ENCODE measurements at regions not wholly inside any gene's neighbourhood (a gene's known extent, or its start where the extent isn't known, plus 50 kb on each side); places are given as distances from the start of the nearest gene placed in this dataset.
A peak's percentile ranks its signal among the peaks of the same experiment; 100 is the strongest.
"Not testable (repeated sequence)": the region's sequence is repeated elsewhere in the genome, so short reads cannot be mapped to it uniquely, and the experiment has no call there.

- DNase-seq (ENCODE audit: low read depth, low spot score): peak; percentile 41
- H3K27ac ChIP-seq: peak overlapping the region; percentile 94
Observed at GRCh38 chr1:192862271-192862670, 53.4 kb downstream of the RGS2 start.

- H3K27ac ChIP-seq: no peak overlapping the region
Observed at GRCh38 chr1:192866241-192866868, 57.5 kb downstream of the RGS2 start.

GRCh38 chr1:192867180-192867579 lies 58.3 kb downstream of the RGS2 start:
- DNase-seq (ENCODE audit: low read depth, low spot score): no peak
- no peak overlapping the region for H3K27ac ChIP-seq

More at GRCh38 chr1:192866241-192866868, 57.5 kb downstream of the RGS2 start:
- DNase-seq (ENCODE audit: low read depth, low spot score): no peak

- H3K27ac ChIP-seq: no peak overlapping the region
- no peak for DNase-seq (ENCODE audit: low read depth, low spot score)
Observed at GRCh38 chr1:192869308-192869940, 60.6 kb downstream of the RGS2 start.

- no peak for DNase-seq (ENCODE audit: low read depth, low spot score)
- H3K27ac ChIP-seq: no peak overlapping the region
Observed at GRCh38 chr1:192872010-192872409, 63.2 kb downstream of the RGS2 start.

DNA sequence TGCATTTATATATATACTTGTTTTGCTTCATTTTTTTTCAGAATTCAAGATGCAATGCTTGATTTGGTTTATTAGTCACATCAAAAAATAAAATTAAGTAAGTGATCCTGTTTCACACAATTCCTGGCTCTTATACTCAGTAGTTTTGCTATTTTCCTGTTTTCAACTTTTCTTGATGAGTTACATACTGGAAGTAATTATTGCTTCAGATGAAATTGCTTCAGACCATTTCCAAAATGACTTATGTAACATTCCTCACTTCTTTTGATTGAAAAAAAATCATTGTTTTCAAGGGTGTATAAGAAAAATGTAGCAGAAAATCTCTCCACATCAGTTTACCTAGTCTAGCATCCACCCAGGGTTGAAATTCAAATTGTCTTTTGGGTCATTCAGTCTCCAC lies 65.0 kb downstream of the RGS2 start:
- H3K27ac ChIP-seq: no peak overlapping the region
- no peak for DNase-seq (ENCODE audit: low read depth, low spot score)

DNA sequence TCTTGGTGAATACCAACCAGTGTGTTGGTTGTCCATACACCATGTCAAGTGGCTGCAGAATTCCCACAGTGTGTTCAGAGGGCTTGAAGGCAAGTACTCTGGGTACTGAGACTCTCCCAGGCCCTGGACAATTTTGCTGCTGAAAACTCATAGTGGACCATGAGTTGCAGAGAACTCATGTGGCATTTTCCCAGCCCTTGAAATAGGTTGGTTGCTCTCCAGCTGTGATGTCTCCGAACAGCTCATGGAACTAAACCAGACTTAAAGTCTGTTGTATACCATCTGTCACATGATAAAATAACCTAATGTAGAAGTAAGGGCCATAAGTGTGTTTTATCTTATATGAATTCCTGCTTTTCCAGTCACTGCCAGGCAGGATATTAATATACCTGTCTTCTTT lies 67.8 kb downstream of the RGS2 start:
- H3K27ac ChIP-seq: no peak overlapping the region
- no peak for DNase-seq (ENCODE audit: low read depth, low spot score)

- no peak for DNase-seq (ENCODE audit: low read depth, low spot score)
- no peak overlapping the region for H3K27ac ChIP-seq
Observed at GRCh38 chr1:192877283-192877886, 68.5 kb downstream of the RGS2 start.

DNA sequence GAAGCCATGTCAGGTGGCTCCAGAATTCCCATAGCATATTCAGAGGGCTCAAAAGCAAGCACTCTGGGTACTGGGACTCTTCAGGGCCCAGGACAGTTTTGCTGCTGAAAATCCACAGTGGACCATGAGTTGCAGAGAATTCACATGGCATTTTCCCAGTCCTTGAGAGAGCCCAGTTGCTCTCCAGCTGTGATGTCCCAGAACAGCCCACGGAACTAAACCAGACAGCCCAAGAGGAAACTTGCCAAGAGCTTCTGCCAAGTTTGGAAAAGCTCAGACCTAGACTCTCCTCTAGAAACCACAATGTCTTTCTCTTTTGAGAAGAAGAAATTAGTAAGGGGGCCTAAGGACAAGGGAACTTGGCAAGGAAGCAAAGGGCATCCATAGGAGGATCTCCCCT lies 69.4 kb downstream of the RGS2 start:
- no peak overlapping the region for H3K27ac ChIP-seq
- DNase-seq (ENCODE audit: low read depth, low spot score): no peak

- no peak for DNase-seq (ENCODE audit: low read depth, low spot score)
- no peak overlapping the region for H3K27ac ChIP-seq
Observed at GRCh38 chr1:192879406-192879805, 70.6 kb downstream of the RGS2 start.

DNA sequence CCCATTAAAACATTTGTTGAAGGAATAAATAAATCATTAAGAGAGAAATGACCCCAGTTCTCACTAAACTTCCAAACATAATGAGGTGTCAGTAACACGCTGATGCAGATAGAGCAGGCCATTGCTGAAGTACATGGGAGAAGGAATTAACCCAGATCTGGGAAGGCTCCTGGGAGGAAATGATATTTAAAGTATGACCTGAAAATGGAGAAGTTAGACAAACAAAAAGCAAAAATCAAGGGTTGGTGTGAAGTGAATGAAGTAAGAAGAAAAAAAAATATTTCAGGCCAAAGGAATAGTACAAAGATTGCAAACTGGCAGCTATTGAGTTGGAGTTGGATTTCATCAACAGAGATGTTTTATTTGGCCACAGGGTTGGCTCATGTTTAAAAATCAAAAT lies 71.4 kb downstream of the RGS2 start:
- no peak overlapping the region for H3K27ac ChIP-seq
- DNase-seq (ENCODE audit: low read depth, low spot score): no peak

DNA sequence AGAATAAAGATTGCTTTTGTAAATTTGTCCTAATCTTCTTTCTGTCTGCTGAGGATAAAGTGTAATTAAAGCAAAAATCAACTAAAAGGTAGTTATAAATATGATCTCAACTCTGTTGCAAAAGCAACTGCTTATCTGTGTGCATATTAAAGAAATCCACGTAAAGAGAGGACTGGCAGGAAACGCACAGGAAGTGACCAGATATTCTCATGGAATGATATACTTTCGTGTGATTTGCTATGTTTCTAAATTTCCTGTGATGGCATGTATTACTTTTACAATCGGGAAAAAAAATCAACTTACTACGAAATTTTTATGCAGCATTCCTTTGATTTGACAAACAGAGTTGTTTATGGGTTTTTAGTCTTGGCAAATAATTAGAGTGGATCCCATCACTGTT lies 75.4 kb downstream of the RGS2 start:
- H3K27ac ChIP-seq: no peak overlapping the region
- no peak for DNase-seq (ENCODE audit: low read depth, low spot score)

- not testable (repeated sequence) for DNase-seq (ENCODE audit: low read depth, low spot score); H3K27ac ChIP-seq
Observed at GRCh38 chr1:192885387-192885786, 76.5 kb downstream of the RGS2 start.

DNA sequence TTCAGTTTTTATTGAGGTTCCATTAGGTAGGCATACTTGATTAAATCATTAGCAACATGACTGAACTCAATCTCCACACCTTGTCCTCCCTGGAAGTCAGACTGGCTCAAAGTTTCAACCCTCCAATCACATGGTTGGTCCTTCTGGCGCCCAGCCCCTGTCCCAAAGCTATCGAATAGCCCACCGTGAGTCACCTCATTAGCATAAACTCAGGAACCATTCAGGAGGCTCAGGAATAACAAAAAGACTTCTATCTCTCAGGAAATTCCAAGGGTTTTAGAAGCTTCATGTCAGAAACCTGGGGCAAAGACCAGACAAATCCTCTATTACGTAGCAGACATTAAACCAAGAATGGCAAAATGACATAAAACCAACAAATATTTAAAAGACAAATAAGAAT lies 78.6 kb downstream of the RGS2 start:
- DNase-seq (ENCODE audit: low read depth, low spot score): no peak
- H3K27ac ChIP-seq: no peak overlapping the region

DNA sequence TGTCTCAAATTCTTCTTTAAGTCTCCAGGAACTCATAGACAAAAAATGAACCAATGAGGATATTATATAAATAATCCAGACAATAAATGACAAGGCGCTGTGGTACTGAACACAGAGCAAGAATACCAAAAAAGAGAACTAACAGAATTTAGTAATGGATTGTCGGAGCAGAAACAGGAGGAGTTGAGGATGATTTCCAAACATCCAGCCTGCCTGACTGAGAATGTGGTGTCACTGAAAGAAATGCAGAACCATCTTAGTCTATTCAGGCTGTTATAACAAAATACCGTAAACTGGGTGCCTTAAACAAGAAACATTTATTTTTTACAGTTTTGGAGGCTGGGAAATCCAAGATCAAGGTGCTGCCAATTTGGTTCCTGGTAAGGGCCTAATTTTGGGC lies 79.7 kb downstream of the RGS2 start:
- DNase-seq (ENCODE audit: low read depth, low spot score): no peak
- no peak overlapping the region for H3K27ac ChIP-seq

GRCh38 chr1:192889082-192889481 lies 80.2 kb downstream of the RGS2 start:
- no peak overlapping the region for H3K27ac ChIP-seq
- DNase-seq (ENCODE audit: low read depth, low spot score): no peak

DNA sequence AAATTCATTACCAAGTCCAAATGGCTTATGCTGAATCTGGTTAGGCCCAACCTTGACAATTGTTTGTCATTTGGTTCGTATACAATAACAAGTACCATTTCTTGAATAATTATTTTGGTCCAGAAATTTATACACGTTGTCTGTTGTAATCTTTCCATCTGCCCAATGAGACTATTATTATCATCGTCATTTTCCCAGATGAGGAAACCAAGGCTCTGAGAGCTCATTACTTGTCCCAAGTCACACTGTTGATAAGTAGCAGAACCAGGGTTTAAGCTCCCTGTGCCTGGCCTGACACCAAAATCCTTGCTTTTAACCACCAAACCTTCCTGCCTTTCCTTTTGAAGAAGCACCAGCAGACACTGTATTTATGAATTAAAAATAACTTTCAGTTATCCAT lies 81.3 kb downstream of the RGS2 start:
- H3K27ac ChIP-seq: no peak overlapping the region
- no peak for DNase-seq (ENCODE audit: low read depth, low spot score)

DNA sequence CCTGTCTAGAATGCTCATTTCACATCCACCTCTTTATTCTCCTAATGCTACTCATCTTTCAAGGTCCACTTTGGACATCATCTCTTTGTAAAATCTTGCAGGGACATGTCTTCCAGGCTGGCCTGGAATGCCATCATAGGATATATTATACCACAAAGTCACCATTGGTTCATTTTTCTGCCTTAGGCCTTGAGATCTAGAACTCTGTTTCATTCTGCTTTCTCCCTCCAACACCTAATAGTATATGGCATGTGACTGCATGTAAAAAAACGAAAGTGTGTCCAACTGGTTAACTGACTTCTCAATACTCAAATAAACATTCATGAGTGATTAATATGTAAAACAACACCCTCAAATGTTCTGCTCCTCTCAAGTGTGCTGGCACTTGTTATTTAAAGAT lies 84.1 kb downstream of the RGS2 start:
- DNase-seq (ENCODE audit: low read depth, low spot score): peak; percentile 60
- H3K27ac ChIP-seq: peak overlapping the region; percentile 53

DNA sequence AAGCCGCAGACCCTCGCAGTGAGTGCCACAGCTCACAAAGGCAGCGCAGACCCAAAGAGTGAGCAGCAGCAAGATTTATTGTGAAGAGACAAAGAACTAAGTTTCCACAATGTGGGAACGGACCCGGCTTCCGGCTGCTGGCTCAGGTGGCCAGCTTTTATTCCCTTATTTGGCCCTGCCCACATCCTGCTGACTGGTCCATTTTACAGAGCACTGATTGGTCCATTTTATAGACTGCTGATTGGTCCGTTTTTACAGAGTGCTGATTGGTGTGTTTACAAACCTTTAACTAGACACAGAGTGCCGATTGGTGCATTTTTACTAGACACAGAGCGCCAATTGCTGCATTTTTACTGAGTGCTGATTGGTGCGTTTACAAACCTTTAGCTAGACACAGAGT lies 86.6 kb downstream of the RGS2 start:
- DNase-seq (ENCODE audit: low read depth, low spot score); H3K27ac ChIP-seq: not testable (repeated sequence)

DNA sequence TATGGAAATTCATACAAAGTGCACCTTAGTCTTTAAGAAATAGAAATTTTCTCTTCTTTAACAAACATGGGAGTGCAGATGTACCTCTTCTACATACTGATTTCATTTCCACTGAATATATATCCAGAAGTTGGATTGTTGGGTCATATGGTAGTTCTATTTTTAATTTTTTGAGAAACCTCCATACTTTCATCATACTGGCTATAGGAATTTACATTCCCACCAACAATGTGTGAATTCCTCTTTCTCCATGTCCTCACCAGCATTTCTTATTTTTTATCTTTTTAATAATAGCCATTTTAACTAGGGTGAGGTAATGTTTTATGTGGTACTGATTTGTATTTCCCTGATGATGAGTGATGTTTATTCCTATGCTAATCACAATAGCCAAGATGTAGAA lies 87.5 kb downstream of the RGS2 start:
- H3K27ac ChIP-seq: no peak overlapping the region
- DNase-seq (ENCODE audit: low read depth, low spot score): no peak

DNA sequence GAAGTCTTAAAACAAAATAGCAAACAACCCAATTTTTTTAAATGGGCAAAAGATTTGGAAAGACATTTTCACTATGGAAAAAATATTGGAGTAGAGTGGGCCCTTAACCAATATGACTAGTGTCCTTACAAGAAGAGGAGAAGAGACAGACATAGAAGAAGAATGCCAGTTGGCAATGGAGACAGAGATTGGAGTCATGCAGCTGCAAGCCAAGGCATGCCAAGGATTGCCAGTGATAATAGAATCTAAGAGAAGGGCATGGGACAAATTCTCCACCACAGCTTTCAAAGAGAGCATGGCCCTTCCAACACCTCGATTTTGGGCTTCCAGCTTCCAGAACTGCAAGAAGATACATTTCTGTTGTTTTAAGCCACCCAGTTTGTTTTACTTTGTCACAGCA lies 92.7 kb downstream of the RGS2 start:
- peak; percentile 70 for DNase-seq (ENCODE audit: low read depth, low spot score)
- H3K27ac ChIP-seq: peak overlapping the region; percentile 33

DNA sequence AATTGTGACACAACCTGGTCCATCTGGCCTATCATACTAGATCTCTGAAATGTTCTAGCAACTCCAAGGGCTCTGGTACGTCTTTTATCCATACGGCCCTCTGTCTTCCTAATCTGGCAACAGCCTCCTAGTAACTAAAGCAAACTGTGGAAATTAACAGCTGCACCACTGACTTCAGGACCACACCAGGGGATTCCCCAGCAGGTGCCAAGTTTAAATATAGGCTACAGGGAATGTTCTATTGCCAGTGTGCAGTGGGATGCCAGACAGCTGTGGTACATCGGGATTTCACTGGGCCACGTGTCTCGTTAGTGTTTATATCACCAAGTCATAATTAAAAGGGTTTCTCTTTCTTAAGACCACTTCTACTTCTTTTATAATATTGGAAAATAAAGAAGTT lies 94.3 kb downstream of the RGS2 start:
- no peak overlapping the region for H3K27ac ChIP-seq
- DNase-seq (ENCODE audit: low read depth, low spot score): no peak

Measured in epithelial cell of prostate (primary cell).